Activated CD8-positive, alpha-beta T cell treated with anti-CD3 and anti-CD28 coated beads for 36 hours (primary cell): ENCODE measurements at regions not wholly inside any gene's neighbourhood (a gene's known extent, or its start where the extent isn't known, plus 50 kb on each side); places are given as distances from the start of the nearest gene placed in this dataset.
A peak's percentile ranks its signal among the peaks of the same experiment; 100 is the strongest.

Experiments
- ATAC-seq: fragments of 200-7000 bp; cut with Tn5 transposase; one replicate; pipeline ENCODE4 v1.10.0; 2021; ENCODE audit warnings: mild to moderate bottlenecking, moderate library complexity
- CTCF ChIA-PET: fragments of 350-600 bp; sonication (Branson Sonifier 250); formaldehyde crosslinking; loops from one replicate; lab custom pipeline; 2021; ENCODE audit warnings: antibody characterized with exemption; lab: Charles Lee
- POLR2A ChIA-PET: fragments of 350-600 bp; sonication (Branson Sonifier 250); formaldehyde crosslinking; loops from one replicate; lab custom pipeline; 2021; ENCODE audit warnings: antibody characterized with exemption; lab: Charles Lee
- DNase-seq: peaks from one replicate; pipeline ENCODE4 v3.0.0-alpha.2; 2020
- H3K27ac Mint-ChIP-seq: one replicate; pipeline ENCODE4 v1.8.0; 2021; ENCODE audit warnings: mild to moderate bottlenecking, mixed read lengths
- H3K27me3 Mint-ChIP-seq: one replicate; pipeline ENCODE4 v1.8.0; 2021; ENCODE audit warnings: mixed read lengths
- H3K36me3 Mint-ChIP-seq: one replicate; pipeline ENCODE4 v1.8.0; 2021; ENCODE audit warnings: low read depth, mixed read lengths
- H3K4me1 Mint-ChIP-seq: one replicate; pipeline ENCODE4 v1.8.0; 2021; ENCODE audit warnings: low read depth, mixed read lengths
- H3K4me3 Mint-ChIP-seq: one replicate; pipeline ENCODE4 v1.8.0; 2021; ENCODE audit warnings: mild to moderate bottlenecking, moderate library complexity, mixed read lengths
- H3K9me3 Mint-ChIP-seq: one replicate; pipeline ENCODE4 v1.8.0; 2021; ENCODE audit warnings: mixed read lengths
- intact Hi-C: fragments of 100-400 bp; cut with micrococcal nuclease; formaldehyde crosslinking; loops from one replicate; pipeline ENCODE4 v1.10.0; 2022
- TF ChIP-seq, protein P1 (sequence below): fragments of 200-600 bp; IDR thresholded peaks from one replicate; pipeline ENCODE4 v1.8.0; 2022; ENCODE audit warnings: antibody characterized with exemption, mild to moderate bottlenecking

GRCh38 chr12:76633415-76633814 lies 73.8 kb upstream of the OSBPL8 start:
- ChIA-PET POLR2A (no interaction called here), CTCF (interaction anchor here (0.9 to 1.3 kb wide), 4 partner anchors 12 to 377 kb away, joined by 3 read pairs; no protein-coding TSS in a partner anchor)
- H3K27me3 Mint-ChIP-seq, result peaks cover 1% of the 10 kb centered on the region
- no peak overlapping the region for H3K4me3 Mint-ChIP-seq
- ATAC-seq (no peak), DNase-seq (no peak)
- H3K9me3 Mint-ChIP-seq, result no peaks in the 10 kb centered on the region
- intact Hi-C loops, result no loop called here
- no peak overlapping the region for H3K27ac Mint-ChIP-seq
- TF ChIP-seq, protein P1, sequence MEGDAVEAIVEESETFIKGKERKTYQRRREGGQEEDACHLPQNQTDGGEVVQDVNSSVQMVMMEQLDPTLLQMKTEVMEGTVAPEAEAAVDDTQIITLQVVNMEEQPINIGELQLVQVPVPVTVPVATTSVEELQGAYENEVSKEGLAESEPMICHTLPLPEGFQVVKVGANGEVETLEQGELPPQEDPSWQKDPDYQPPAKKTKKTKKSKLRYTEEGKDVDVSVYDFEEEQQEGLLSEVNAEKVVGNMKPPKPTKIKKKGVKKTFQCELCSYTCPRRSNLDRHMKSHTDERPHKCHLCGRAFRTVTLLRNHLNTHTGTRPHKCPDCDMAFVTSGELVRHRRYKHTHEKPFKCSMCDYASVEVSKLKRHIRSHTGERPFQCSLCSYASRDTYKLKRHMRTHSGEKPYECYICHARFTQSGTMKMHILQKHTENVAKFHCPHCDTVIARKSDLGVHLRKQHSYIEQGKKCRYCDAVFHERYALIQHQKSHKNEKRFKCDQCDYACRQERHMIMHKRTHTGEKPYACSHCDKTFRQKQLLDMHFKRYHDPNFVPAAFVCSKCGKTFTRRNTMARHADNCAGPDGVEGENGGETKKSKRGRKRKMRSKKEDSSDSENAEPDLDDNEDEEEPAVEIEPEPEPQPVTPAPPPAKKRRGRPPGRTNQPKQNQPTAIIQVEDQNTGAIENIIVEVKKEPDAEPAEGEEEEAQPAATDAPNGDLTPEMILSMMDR, result no peak
- H3K36me3 Mint-ChIP-seq, result no peaks in the 10 kb centered on the region
- H3K4me1 Mint-ChIP-seq, result peaks cover 13% of the 10 kb centered on the region

- CTCF ChIA-PET, result interaction anchor here (1.0 to 2.5 kb wide), 4 partner anchors 12 to 161 kb away, joined by 3 to 19 read pairs (median 6); no protein-coding TSS in a partner anchor
- Mint-ChIP-seq H3K4me1 (peaks cover 13% of the 10 kb centered on the region), H3K36me3 (no peaks in the 10 kb centered on the region), H3K27me3 (peaks cover 1% of the 10 kb centered on the region), H3K4me3 (no peak overlapping the region), H3K9me3 (no peaks in the 10 kb centered on the region), H3K27ac (no peak overlapping the region)
- DNase-seq (no peak), ATAC-seq (no peak)
- intact Hi-C loops, result no loop called here
- POLR2A ChIA-PET, result interaction anchor here (0.8 kb wide), 1 partner anchor 9 kb away, joined by 3 read pairs; no protein-coding TSS in a partner anchor
- TF ChIP-seq, protein P1, result no peak
These were observed 74.6 kb upstream of the OSBPL8 start for GRCh38 chr12:76634133-76634532.

GRCh38 chr12:76636121-76636692 lies 76.6 kb upstream of the OSBPL8 start:
- intact Hi-C loops, result no loop called here
- no peaks in the 10 kb centered on the region for H3K36me3 Mint-ChIP-seq
- peaks cover 1% of the 10 kb centered on the region for H3K27me3 Mint-ChIP-seq
- peak; percentile 24 for DNase-seq
- ChIA-PET CTCF (interaction anchor here (1.5 to 2.5 kb wide), 2 partner anchors 10 to 14 kb away, joined by 4 to 19 read pairs; no protein-coding TSS in a partner anchor), POLR2A (interaction anchor here (0.7 to 1.4 kb wide), 3 partner anchors 127 to 167 kb away, joined by 3 to 4 read pairs (median 3); partner anchors contain the start of gene ZDHHC17)
- peak; percentile 89 for ATAC-seq
- H3K27ac Mint-ChIP-seq, result peak overlapping the region; percentile 26
- no peaks in the 10 kb centered on the region for H3K9me3 Mint-ChIP-seq
- H3K4me1 Mint-ChIP-seq, result peaks cover 13% of the 10 kb centered on the region
- no peak overlapping the region for H3K4me3 Mint-ChIP-seq
- TF ChIP-seq, protein P1, result no peak

GRCh38 chr12:76637807-76638206 lies 78.2 kb upstream of the OSBPL8 start:
- H3K27me3 Mint-ChIP-seq, result peaks cover 1% of the 10 kb centered on the region

More at GRCh38 chr12:76637807-76638206, 78.2 kb upstream of the OSBPL8 start:
- Mint-ChIP-seq H3K9me3 (no peaks in the 10 kb centered on the region), H3K4me3 (no peak overlapping the region), H3K36me3 (no peaks in the 10 kb centered on the region), H3K4me1 (peaks cover 13% of the 10 kb centered on the region), H3K27ac (no peak overlapping the region)
- DNase-seq (no peak), ATAC-seq (no peak)
- TF ChIP-seq, protein P1, result no peak
- intact Hi-C loops, result no loop called here
- CTCF ChIA-PET, result interaction anchor here (1.5 kb wide), 1 partner anchor 15 kb away, joined by 3 read pairs; no protein-coding TSS in a partner anchor
- POLR2A ChIA-PET, result no interaction called here
